AG09309 (cell line): ENCODE measurements at regions not wholly inside any gene's neighbourhood (a gene's known extent, or its start where the extent isn't known, plus 50 kb on each side); places are given as distances from the start of the nearest gene placed in this dataset.

Experiments used
- DNase-seq: peaks from one replicate; pipeline ENCODE4 v3.0.0-alpha.2; 2010; ENCODE audit warnings: low read depth
- H3K4me3 ChIP-seq: 2 replicates; pipeline ENCODE4 v1.5.1; 2011; ENCODE audit warnings: mild to moderate bottlenecking, low read depth, low read length, moderate library complexity; ENCODE audit not compliant: control insufficient read depth
- TF ChIP-seq, protein P1 (sequence below): IDR thresholded peaks from 2 replicates; pipeline ENCODE4 v1.5.1; 2011; ENCODE audit warnings: mild to moderate bottlenecking, low read depth, low read length, inconsistent platforms; ENCODE audit not compliant: insufficient read depth, control insufficient read depth; ENCODE audit errors: missing control alignments

DNA sequence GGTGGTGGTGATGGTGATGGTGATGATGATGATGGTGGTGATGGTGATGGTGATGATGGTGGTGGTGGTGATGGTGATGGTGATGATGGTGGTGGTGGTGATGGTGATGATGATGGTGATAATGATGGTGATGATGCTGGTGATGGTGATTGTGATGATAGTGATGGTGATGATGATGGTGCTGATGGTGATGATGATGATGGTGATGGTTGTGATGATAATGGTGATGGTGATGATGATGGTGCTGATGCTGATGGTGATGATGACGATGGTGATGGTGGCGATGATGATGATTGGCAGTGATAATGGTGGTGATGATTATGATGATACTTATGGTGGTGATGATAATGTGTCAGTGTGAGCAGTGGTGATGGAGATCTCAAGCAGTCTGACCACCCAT lies 90.8 kb upstream of the FOXF1 start:
- no peak overlapping the region for H3K4me3 ChIP-seq
- TF ChIP-seq, protein P1, sequence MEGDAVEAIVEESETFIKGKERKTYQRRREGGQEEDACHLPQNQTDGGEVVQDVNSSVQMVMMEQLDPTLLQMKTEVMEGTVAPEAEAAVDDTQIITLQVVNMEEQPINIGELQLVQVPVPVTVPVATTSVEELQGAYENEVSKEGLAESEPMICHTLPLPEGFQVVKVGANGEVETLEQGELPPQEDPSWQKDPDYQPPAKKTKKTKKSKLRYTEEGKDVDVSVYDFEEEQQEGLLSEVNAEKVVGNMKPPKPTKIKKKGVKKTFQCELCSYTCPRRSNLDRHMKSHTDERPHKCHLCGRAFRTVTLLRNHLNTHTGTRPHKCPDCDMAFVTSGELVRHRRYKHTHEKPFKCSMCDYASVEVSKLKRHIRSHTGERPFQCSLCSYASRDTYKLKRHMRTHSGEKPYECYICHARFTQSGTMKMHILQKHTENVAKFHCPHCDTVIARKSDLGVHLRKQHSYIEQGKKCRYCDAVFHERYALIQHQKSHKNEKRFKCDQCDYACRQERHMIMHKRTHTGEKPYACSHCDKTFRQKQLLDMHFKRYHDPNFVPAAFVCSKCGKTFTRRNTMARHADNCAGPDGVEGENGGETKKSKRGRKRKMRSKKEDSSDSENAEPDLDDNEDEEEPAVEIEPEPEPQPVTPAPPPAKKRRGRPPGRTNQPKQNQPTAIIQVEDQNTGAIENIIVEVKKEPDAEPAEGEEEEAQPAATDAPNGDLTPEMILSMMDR = no peak
- no peak for DNase-seq

DNA sequence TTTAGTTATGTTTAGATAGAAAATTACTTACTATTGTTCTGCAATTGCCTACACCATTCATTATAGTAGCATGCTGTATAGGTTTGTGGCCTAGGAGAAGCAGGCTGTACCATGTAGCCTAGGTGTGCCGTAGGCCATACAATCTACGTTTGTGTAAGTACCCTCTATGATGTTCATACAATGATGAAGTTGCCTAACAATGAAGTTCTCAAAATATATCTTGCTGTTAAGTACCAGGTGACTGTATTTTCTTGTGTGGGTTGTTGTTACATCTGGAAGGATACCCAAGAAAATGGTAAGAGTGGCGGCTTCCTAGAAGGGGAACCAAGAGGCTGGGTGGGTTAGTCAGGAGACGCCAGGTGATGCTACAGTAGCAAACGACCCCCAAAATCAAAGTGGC lies 88.3 kb upstream of the FOXF1 start:
- H3K4me3 ChIP-seq = no peak overlapping the region
- DNase-seq = no peak
- TF ChIP-seq, protein P1 = no peak

DNA sequence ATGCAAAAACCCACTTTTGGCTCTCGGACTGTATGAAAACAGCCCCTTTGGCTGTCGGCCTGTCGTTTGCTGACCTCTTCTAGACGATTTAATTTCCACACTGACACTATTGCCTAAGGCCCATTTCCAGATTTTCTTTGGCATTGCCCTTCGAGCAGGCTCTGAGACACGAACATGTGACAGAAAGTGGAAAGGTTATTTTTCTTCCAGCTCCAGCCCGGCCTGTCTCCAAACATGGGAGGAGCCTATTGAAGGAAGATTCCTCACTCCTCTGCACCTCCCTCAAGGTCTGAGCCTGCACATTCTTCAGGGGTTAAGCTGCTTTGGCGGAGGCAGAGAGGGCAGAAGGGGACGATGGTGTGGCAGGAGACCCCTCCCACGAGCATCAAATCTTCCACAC lies 85.9 kb upstream of the FOXF1 start:
- TF ChIP-seq, protein P1 = no peak
- no peak overlapping the region for H3K4me3 ChIP-seq
- no peak for DNase-seq

DNA sequence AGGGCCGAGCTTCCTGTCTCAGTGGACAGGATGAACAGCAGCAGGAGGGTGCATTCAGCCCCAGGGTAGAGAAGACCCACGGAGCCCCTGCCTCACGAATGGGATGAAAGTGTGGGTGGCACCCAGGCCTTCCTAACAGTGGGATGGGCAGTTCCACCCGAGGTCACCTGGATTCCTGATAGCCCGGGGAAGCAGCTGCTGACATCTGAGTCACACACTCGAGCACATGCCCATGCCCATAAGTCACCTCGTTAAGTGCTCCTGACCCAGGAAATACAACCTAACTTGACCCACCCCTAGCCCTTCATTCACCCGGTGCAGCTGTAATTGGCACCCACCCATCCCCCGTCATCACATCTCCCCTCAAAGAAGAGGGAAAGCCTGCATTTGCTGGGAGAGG lies 85.3 kb upstream of the FOXF1 start:
- H3K4me3 ChIP-seq = no peak overlapping the region
- TF ChIP-seq, protein P1 = no peak
- no peak for DNase-seq

DNA sequence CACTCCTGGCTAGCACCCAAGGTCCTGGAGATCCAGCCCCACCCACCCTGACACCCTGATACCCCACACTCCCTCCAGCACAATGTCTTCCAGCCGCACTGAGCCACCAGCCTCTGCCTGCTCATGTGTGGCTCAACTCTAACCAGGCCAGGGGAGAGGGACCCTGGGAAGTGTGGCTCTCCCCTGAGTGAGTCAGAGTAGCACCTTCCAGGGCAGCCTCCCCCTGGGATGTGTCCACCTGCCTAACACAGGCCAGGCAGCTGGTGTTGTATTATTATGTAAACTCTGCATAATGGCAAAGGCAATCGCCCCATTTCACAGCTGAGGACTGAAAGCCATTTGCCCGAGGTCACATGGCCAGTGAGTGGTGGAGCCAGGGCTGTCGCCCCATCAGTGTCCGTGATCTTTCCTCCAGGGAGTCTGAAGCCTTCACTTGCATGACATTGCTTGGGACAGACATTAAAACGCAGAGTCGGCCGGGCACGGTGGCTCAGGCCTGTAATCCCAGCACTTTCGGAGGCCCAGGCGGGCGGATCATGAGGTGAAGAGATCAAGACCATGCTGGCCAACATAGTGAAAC lies 84.2 kb upstream of the FOXF1 start:
- no peak for DNase-seq

DNA sequence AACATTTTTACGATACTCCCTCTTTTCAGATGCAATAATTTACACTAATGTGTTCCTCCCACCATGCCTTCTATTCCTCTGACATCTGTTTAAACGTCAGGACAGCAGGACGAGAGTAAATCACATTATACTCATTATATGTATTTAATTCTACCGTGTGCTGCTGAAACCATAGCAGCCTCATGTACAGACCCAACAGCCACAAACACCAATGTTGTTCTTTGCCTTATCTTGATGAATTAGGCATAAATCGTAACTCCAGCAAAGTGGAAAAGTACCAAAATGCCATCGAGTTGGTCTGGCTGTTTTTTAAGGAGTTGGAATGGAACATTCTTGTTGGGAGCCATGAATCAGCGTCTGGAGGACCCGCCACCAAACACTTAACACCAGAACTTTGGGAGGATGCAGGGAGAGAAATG lies 82.9 kb upstream of the FOXF1 start:
- DNase-seq = no peak
- H3K4me3 ChIP-seq = no peak overlapping the region
- TF ChIP-seq, protein P1 = no peak

More for the DNA sequence above, 84.2 kb upstream of the FOXF1 start:
- TF ChIP-seq, protein P1 = no peak
- H3K4me3 ChIP-seq = no peak overlapping the region
